Activated T-cell treated with anti-CD3 and anti-CD28 coated beads for 48 hours (primary cell): ENCODE measurements at regions not wholly inside any gene's neighbourhood (a gene's known extent, or its start where the extent isn't known, plus 50 kb on each side); places are given as distances from the start of the nearest gene placed in this dataset.
"Not testable (repeated sequence)": the region's sequence is repeated elsewhere in the genome, so short reads cannot be mapped to it uniquely, and the experiment has no call there.

ENCODE experiments used
- DNase-seq: peaks from one replicate; pipeline ENCODE4 v3.0.0-alpha.2; 2020; ENCODE audit warnings: low read depth

- not testable (repeated sequence) for DNase-seq
Measured at GRCh38 chr1:120614931-120615639, 108.7 kb upstream of the NBPF26 start.

- DNase-seq = not testable (repeated sequence)
Measured at GRCh38 chr1:120617493-120617892, 106.3 kb upstream of the NBPF26 start.

- DNase-seq = not testable (repeated sequence)
Measured at GRCh38 chr1:120619867-120620692, 103.7 kb upstream of the NBPF26 start.

GRCh38 chr1:120620693-120620969 lies 103.1 kb upstream of the NBPF26 start:
- DNase-seq = not testable (repeated sequence)

GRCh38 chr1:120621278-120621677 lies 102.5 kb upstream of the NBPF26 start:
- not testable (repeated sequence) for DNase-seq

GRCh38 chr1:120623539-120623938 lies 100.2 kb upstream of the NBPF26 start:
- not testable (repeated sequence) for DNase-seq

- DNase-seq = not testable (repeated sequence)
Measured at GRCh38 chr1:120624565-120625064, 99.1 kb upstream of the NBPF26 start.

GRCh38 chr1:120629832-120630455 lies 93.8 kb upstream of the NBPF26 start:
- DNase-seq = not testable (repeated sequence)

- not testable (repeated sequence) for DNase-seq
Measured at GRCh38 chr1:120634816-120635806, 88.6 kb upstream of the NBPF26 start.

GRCh38 chr1:120640261-120641013 lies 83.3 kb upstream of the NBPF26 start:
- DNase-seq = not testable (repeated sequence)

- DNase-seq = not testable (repeated sequence)
Measured at GRCh38 chr1:120641014-120641302, 82.8 kb upstream of the NBPF26 start.

GRCh38 chr1:120647182-120647581 lies 76.6 kb upstream of the NBPF26 start:
- not testable (repeated sequence) for DNase-seq

- DNase-seq = not testable (repeated sequence)
Measured at GRCh38 chr1:120648915-120649623, 74.7 kb upstream of the NBPF26 start.

- not testable (repeated sequence) for DNase-seq
Measured at GRCh38 chr1:120649730-120650129, 74.0 kb upstream of the NBPF26 start.

GRCh38 chr1:120654114-120654513 lies 69.6 kb upstream of the NBPF26 start:
- DNase-seq = not testable (repeated sequence)

GRCh38 chr1:120655394-120655793 lies 68.4 kb upstream of the NBPF26 start:
- not testable (repeated sequence) for DNase-seq

- DNase-seq = not testable (repeated sequence)
Measured at GRCh38 chr1:120656116-120656515, 67.6 kb upstream of the NBPF26 start.

GRCh38 chr1:120657804-120658203 lies 65.9 kb upstream of the NBPF26 start:
- not testable (repeated sequence) for DNase-seq

- not testable (repeated sequence) for DNase-seq
Measured at GRCh38 chr1:120658622-120659021, 65.1 kb upstream of the NBPF26 start.

GRCh38 chr1:120659133-120659532 lies 64.6 kb upstream of the NBPF26 start:
- DNase-seq = not testable (repeated sequence)
